ENCODE measurements at regions not wholly inside any gene's neighbourhood (a gene's known extent, or its start where the extent isn't known, plus 50 kb on each side); places are given as distances from the start of the nearest gene placed in this dataset.

- TF ChIP-seq POLR2AphosphoS5 (IDR thresholded peaks at IDR 0.05; ENCODE audit: low read depth, low read length) (no peak), POLR2A (IDR thresholded peaks at IDR 0.05; ENCODE audit: low read depth, low read length) (no peak), TAF1 (IDR thresholded peaks at IDR 0.05; ENCODE audit: low read depth, low read length) (no peak), POU2F2 (IDR thresholded peaks at IDR 0.05; ENCODE audit: low read depth, low read length) (no peak), SPI1 (IDR thresholded peaks at IDR 0.05; ENCODE audit: low read depth, low read length) (no peak), PAX5 (IDR thresholded peaks at IDR 0.05; ENCODE audit: insufficient read depth, low read length, severe bottlenecking) (no peak)
These were observed 57.2 kb downstream of the NKX6-1 start for GRCh38 chr4:84441758-84442377.
